ENCODE measurements at regions not wholly inside any gene's neighbourhood (a gene's known extent, or its start where the extent isn't known, plus 50 kb on each side); places are given as distances from the start of the nearest gene placed in this dataset.

DNA sequence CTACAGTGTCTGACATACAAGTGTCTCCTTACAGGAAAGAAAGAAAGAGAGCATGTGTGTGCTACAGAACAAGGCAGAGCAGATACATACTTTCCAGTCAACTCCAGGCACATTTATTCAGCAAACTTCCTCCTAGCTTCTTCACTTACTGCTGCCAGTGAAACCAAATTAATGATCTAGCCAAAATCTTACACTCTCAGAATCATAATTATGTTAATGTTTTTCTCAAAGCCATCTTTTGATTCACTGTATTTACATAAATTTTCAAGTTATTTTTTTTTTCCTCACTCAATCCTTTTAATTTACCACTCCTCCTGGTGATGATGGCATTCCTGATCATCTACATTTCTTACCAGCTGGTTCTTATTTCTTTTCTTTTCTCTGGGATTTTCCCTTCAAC lies 326.7 kb downstream of the IGSF11 start:
- Histone ChIP-seq H3K36me3 (ENCODE audit: control insufficient read depth in 2 of 2, insufficient read depth in 2 of 2, low read length in 2 of 2) (no peaks in the 10 kb centered on the region), H3K27ac (ENCODE audit: low read length) (no peak overlapping the region), H3K4me1 (ENCODE audit: control insufficient read depth, insufficient read depth, low read length) (no peaks in the 10 kb centered on the region), H3K9ac (ENCODE audit: low read length in 2 of 2) (no peak overlapping the region), H3K9me3 (ENCODE audit: control insufficient read depth in 2 of 2, low read length in 2 of 2) (no peaks in the 10 kb centered on the region), H3K27me3 (ENCODE audit: control insufficient read depth in 1 of 2, insufficient read depth in 2 of 2, low read length in 2 of 2) (no peaks in the 10 kb centered on the region), H3K4me3 (ENCODE audit: low read length in 2 of 2) (no peak overlapping the region)

DNA sequence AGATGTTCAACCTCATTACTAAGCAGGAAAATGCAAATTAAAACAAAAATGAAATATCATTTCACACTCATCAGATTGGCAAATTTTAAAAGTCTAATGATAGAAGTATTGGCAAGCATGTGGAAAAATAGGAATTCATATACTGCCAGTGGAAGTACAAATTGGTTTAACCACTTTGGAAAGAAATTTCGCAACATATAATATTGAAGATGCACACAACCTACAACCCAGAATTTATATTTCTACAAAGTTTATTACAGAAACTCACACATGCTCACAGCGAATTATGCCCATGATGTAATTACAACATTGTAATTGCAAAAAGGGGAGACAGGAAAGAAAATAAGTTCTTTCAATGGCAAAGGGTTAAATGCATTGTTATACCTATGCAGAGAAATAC lies 324.1 kb downstream of the IGSF11 start:
- Histone ChIP-seq H3K9ac (ENCODE audit: low read length in 2 of 2) (no peak overlapping the region), H3K4me3 (ENCODE audit: low read length in 2 of 2) (no peak overlapping the region), H3K27me3 (ENCODE audit: control insufficient read depth in 1 of 2, insufficient read depth in 2 of 2, low read length in 2 of 2) (no peaks in the 10 kb centered on the region), H3K36me3 (ENCODE audit: control insufficient read depth in 2 of 2, insufficient read depth in 2 of 2, low read length in 2 of 2) (no peaks in the 10 kb centered on the region), H3K4me1 (ENCODE audit: control insufficient read depth, insufficient read depth, low read length) (no peaks in the 10 kb centered on the region), H3K9me3 (ENCODE audit: control insufficient read depth in 2 of 2, low read length in 2 of 2) (no peaks in the 10 kb centered on the region), H3K27ac (ENCODE audit: low read length) (no peak overlapping the region)

DNA sequence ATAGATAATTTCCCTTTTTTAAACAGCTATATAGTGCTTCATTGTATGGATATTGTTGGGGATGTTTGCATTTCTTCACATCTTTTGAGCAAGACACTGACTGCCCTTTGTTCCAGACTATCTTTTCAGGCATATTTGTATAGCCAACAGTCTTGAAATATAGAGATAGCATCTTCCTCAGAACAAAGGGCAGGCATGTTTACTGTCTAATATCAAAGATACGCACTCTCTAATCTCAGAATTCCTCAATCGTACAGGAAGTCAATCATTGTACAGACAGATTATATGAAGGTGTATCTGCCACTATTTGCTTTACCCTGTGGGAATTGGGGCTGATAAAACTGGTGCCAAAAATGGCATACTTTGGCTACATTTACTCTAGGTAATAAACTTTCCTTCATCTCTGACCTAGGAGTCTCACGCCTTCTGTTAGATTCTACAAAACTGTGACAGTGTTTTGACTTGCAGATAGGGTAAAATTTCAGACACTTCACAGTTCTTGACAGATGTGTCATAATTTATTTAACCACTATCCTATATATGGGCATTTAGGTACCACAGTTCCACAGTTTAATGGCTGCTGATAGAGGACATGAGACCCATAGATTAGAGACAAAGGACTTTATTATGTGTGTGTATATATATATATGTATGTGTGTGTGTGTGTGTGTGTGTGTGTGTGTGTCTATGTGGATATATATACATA lies 321.0 kb downstream of the IGSF11 start:
- Histone ChIP-seq H3K9ac (ENCODE audit: low read length in 2 of 2) (no peak overlapping the region), H3K4me3 (ENCODE audit: low read length in 2 of 2) (no peak overlapping the region), H3K36me3 (ENCODE audit: control insufficient read depth in 2 of 2, insufficient read depth in 2 of 2, low read length in 2 of 2) (no peaks in the 10 kb centered on the region), H3K27ac (ENCODE audit: low read length) (no peak overlapping the region), H3K4me1 (ENCODE audit: control insufficient read depth, insufficient read depth, low read length) (no peaks in the 10 kb centered on the region), H3K9me3 (ENCODE audit: control insufficient read depth in 2 of 2, low read length in 2 of 2) (no peaks in the 10 kb centered on the region), H3K27me3 (ENCODE audit: control insufficient read depth in 1 of 2, insufficient read depth in 2 of 2, low read length in 2 of 2) (no peaks in the 10 kb centered on the region)

DNA sequence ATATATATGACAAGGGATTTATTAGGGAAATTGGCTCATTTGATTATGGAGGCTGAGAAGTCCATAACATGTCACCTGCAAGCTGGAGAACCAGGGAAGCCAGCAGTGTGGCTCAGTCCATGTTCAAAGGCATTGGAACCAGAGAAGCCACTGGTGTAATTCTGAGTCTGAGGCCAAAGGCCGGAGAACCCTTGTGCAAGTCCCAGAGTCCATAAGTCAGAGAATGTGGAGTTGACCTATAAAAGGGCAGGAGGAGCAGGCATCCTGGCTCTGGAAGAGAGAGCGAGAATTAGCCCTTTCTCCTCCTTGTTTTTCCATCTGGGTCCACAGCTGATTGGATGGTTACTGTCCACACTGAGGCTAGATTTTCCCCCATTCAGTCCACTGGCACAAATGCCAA lies 319.8 kb downstream of the IGSF11 start:
- Histone ChIP-seq H3K9me3 (ENCODE audit: control insufficient read depth in 2 of 2, low read length in 2 of 2) (no peaks in the 10 kb centered on the region), H3K4me1 (ENCODE audit: control insufficient read depth, insufficient read depth, low read length) (no peaks in the 10 kb centered on the region), H3K9ac (ENCODE audit: low read length in 2 of 2) (no peak overlapping the region), H3K36me3 (ENCODE audit: control insufficient read depth in 2 of 2, insufficient read depth in 2 of 2, low read length in 2 of 2) (no peaks in the 10 kb centered on the region), H3K27ac (ENCODE audit: low read length) (no peak overlapping the region), H3K4me3 (ENCODE audit: low read length in 2 of 2) (no peak overlapping the region), H3K27me3 (ENCODE audit: control insufficient read depth in 1 of 2, insufficient read depth in 2 of 2, low read length in 2 of 2) (no peaks in the 10 kb centered on the region)

DNA sequence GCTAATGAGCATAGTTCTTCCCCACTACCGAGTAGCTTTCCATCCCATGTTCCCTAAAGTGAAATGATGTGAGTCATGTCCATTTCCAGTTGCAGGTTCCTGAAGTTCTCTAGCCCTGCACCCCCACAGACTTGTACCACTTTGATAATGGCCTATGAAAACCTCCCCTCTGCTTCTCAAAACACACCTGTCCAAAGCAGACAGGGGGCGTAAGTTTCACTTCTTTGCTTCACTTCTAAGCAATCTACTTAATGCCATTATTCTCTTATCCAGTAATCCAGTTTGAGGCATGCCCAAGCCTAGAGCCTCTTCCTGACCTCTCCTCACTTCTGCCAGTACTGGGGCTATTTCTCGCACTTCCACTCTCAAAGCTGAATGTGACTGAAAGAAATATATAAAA lies 305.1 kb downstream of the IGSF11 start:
- H3K9me3 ChIP-seq (ENCODE audit: control insufficient read depth in 2 of 2, low read length in 2 of 2), result no peaks in the 10 kb centered on the region
- H3K36me3 ChIP-seq (ENCODE audit: control insufficient read depth in 2 of 2, insufficient read depth in 2 of 2, low read length in 2 of 2), result no peaks in the 10 kb centered on the region
- H3K4me1 ChIP-seq (ENCODE audit: control insufficient read depth, insufficient read depth, low read length), result no peaks in the 10 kb centered on the region
- H3K27ac ChIP-seq (ENCODE audit: low read length), result no peak overlapping the region
- no peak overlapping the region for H3K9ac ChIP-seq (ENCODE audit: low read length in 2 of 2)
- no peaks in the 10 kb centered on the region for H3K27me3 ChIP-seq (ENCODE audit: control insufficient read depth in 1 of 2, insufficient read depth in 2 of 2, low read length in 2 of 2)
- no peak overlapping the region for H3K4me3 ChIP-seq (ENCODE audit: low read length in 2 of 2)

DNA sequence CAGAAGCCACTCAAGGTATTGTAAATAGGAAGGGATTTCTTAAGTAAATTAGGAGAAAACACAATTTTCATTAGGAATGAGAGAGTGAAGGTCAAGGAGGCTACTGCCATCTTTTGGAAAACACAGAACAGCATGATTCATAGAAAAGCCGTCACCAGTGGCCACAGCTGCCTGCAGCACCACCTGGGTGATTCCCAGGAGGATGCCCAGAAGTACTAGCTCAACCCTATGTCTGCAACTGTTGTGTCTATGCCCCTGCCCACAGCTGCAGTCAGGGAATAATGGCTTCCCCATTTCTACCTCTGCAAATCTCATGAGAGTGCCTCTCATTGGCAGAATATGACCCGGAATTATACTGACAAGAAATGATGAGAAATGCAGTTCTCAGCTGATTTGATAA lies 300.0 kb downstream of the IGSF11 start:
- H3K4me1 ChIP-seq (ENCODE audit: control insufficient read depth, insufficient read depth, low read length), result no peaks in the 10 kb centered on the region
- no peak overlapping the region for H3K9ac ChIP-seq (ENCODE audit: low read length in 2 of 2)
- no peaks in the 10 kb centered on the region for H3K9me3 ChIP-seq (ENCODE audit: control insufficient read depth in 2 of 2, low read length in 2 of 2)
- H3K36me3 ChIP-seq (ENCODE audit: control insufficient read depth in 2 of 2, insufficient read depth in 2 of 2, low read length in 2 of 2), result no peaks in the 10 kb centered on the region
- no peak overlapping the region for H3K4me3 ChIP-seq (ENCODE audit: low read length in 2 of 2)
- no peaks in the 10 kb centered on the region for H3K27me3 ChIP-seq (ENCODE audit: control insufficient read depth in 1 of 2, insufficient read depth in 2 of 2, low read length in 2 of 2)
- H3K27ac ChIP-seq (ENCODE audit: low read length), result no peak overlapping the region

DNA sequence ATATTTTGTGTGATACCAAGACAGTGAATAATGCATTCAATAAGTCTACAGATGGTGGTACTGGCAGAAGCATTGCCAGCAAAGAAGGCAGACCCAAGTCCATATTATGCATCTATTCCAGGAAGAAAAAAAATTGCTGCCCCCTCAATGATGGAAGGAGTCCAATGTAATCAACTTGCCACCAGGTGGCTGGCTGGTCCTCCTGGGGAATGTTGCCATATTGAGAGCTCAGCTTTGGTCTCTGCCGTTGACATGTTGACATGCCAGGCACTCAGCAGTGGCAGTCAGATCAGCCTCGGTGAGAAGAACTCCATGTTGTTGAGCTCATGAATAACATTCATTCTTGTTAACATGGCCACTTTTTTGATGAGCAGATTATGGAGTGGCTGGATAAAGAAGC lies 298.5 kb downstream of the IGSF11 start:
- Histone ChIP-seq H3K9me3 (ENCODE audit: control insufficient read depth in 2 of 2, low read length in 2 of 2) (no peaks in the 10 kb centered on the region), H3K27ac (ENCODE audit: low read length) (no peak overlapping the region), H3K4me3 (ENCODE audit: low read length in 2 of 2) (no peak overlapping the region), H3K4me1 (ENCODE audit: control insufficient read depth, insufficient read depth, low read length) (no peaks in the 10 kb centered on the region), H3K36me3 (ENCODE audit: control insufficient read depth in 2 of 2, insufficient read depth in 2 of 2, low read length in 2 of 2) (no peaks in the 10 kb centered on the region), H3K9ac (ENCODE audit: low read length in 2 of 2) (no peak overlapping the region), H3K27me3 (ENCODE audit: control insufficient read depth in 1 of 2, insufficient read depth in 2 of 2, low read length in 2 of 2) (no peaks in the 10 kb centered on the region)

DNA sequence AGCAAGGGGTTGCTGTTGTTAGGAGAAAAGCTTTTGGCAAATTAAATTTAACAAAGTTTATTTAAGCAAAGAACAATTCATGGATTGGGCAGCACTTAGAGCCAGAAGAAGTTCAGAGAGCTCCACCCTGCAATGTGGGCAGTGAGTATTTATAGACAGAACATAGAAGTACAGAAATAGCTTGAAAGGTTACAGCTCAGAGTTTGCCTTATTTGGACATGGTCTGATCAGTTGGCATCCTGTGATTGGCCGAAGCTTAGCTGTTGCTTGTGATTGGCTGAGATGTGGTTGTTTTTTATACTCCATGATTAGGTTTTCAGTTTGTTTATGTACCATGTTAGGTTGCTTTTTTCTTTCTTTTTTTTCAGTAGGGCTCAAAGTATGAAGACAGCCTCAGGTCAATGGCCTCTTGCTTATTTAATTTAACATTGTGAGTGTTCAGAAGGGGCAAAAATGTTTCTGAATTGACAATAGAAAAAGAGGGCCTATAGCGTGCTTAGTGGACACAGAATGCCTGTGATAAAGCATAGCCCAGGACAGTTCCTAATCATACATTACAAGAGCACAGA lies 293.8 kb downstream of the IGSF11 start:
- Histone ChIP-seq H3K36me3 (ENCODE audit: control insufficient read depth in 2 of 2, insufficient read depth in 2 of 2, low read length in 2 of 2) (no peaks in the 10 kb centered on the region), H3K9ac (ENCODE audit: low read length in 2 of 2) (no peak overlapping the region), H3K9me3 (ENCODE audit: control insufficient read depth in 2 of 2, low read length in 2 of 2) (no peaks in the 10 kb centered on the region), H3K27ac (ENCODE audit: low read length) (no peak overlapping the region), H3K4me3 (ENCODE audit: low read length in 2 of 2) (no peak overlapping the region), H3K4me1 (ENCODE audit: control insufficient read depth, insufficient read depth, low read length) (no peaks in the 10 kb centered on the region), H3K27me3 (ENCODE audit: control insufficient read depth in 1 of 2, insufficient read depth in 2 of 2, low read length in 2 of 2) (no peaks in the 10 kb centered on the region)

DNA sequence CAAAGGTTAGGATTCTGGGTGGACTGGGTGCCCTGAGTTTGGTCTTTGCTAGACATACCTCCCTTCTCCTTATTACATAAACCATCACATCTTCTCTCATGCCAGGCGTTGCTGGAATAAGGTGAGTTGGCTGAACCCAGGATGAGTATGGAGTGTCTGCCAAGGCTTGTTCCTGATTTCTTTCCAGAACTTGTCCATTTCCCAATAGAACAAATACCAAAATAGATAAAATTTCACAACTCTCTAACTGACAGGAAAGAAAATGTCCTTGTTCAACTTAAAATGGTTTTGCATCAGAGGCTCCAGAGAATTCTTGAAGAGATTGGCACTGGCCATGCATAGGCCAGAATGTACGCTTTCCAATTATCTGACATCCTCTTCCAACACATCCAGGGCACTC lies 291.9 kb downstream of the IGSF11 start:
- Histone ChIP-seq H3K9ac (ENCODE audit: low read length in 2 of 2) (no peak overlapping the region), H3K27me3 (ENCODE audit: control insufficient read depth in 1 of 2, insufficient read depth in 2 of 2, low read length in 2 of 2) (no peaks in the 10 kb centered on the region), H3K36me3 (ENCODE audit: control insufficient read depth in 2 of 2, insufficient read depth in 2 of 2, low read length in 2 of 2) (no peaks in the 10 kb centered on the region), H3K27ac (ENCODE audit: low read length) (no peak overlapping the region), H3K4me3 (ENCODE audit: low read length in 2 of 2) (no peak overlapping the region), H3K4me1 (ENCODE audit: control insufficient read depth, insufficient read depth, low read length) (no peaks in the 10 kb centered on the region), H3K9me3 (ENCODE audit: control insufficient read depth in 2 of 2, low read length in 2 of 2) (no peaks in the 10 kb centered on the region)

DNA sequence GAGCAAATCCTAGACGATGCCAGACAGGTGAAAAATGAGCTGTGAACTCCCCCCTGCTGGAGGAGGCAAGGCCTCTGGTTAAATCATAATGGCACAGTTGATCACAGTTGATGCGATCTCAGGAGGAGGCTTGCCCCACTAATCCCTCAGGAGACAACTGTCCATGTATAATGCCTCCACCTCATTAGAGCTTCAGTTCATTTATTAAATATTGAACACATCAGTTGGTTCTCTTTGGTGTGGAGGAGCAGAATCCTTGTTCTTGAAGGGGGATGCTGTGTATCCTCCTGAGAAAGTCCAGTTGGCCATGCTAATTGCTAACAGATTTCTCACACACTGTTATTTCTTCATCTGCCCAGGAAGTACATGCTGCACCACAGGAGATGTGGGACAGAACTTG lies 290.5 kb downstream of the IGSF11 start:
- Histone ChIP-seq H3K9me3 (ENCODE audit: control insufficient read depth in 2 of 2, low read length in 2 of 2) (no peaks in the 10 kb centered on the region), H3K4me3 (ENCODE audit: low read length in 2 of 2) (no peak overlapping the region), H3K27me3 (ENCODE audit: control insufficient read depth in 1 of 2, insufficient read depth in 2 of 2, low read length in 2 of 2) (no peaks in the 10 kb centered on the region), H3K27ac (ENCODE audit: low read length) (no peak overlapping the region), H3K9ac (ENCODE audit: low read length in 2 of 2) (no peak overlapping the region), H3K36me3 (ENCODE audit: control insufficient read depth in 2 of 2, insufficient read depth in 2 of 2, low read length in 2 of 2) (no peaks in the 10 kb centered on the region), H3K4me1 (ENCODE audit: control insufficient read depth, insufficient read depth, low read length) (no peaks in the 10 kb centered on the region)

DNA sequence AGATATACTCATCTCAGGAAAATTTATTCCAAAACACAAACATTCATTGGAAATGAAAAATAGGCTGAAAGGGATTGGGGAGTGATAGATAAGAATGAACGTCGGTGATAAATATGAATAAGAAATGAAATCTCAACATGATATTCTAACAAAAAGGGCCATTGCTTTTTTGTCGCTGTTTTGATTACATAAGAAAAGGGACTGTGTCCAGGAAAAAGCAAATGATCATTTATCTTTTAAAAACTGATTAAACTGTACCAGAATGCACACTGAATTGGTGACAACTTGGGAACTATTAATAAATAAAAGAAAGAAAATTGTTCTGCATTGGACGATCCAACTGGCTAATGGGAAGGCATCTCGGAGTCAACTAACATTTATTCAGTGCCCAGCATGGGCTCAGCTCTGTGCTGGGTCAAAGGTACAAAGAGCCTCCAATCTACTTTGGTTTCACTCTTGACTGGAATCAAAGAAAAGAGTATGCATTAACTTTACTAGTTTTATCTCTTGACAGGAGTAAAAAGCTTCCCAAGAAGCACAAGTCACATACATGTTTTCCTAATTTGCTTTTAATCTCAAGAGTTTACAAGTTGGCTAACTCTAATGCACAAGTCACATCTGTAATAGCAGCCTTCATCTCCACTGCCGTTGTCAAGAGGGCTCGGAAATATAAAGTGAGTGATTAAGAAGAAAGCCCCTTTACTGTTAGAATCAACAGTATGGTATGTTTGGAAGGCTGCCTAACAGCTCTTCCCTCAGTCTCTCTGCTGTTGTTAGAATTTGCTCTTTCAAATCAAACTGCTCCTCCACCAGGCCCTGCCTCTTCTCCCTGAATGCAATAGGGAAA lies 280.0 kb downstream of the IGSF11 start:
- Histone ChIP-seq H3K9ac (ENCODE audit: low read length in 2 of 2) (no peak overlapping the region), H3K9me3 (ENCODE audit: control insufficient read depth in 2 of 2, low read length in 2 of 2) (peaks cover 0 to under 1% of the 10 kb centered on the region in 2 donors), H3K4me1 (ENCODE audit: control insufficient read depth, insufficient read depth, low read length) (no peaks in the 10 kb centered on the region), H3K27ac (ENCODE audit: low read length) (no peak overlapping the region), H3K27me3 (ENCODE audit: control insufficient read depth in 1 of 2, insufficient read depth in 2 of 2, low read length in 2 of 2) (no peaks in the 10 kb centered on the region), H3K36me3 (ENCODE audit: control insufficient read depth in 2 of 2, insufficient read depth in 2 of 2, low read length in 2 of 2) (no peaks in the 10 kb centered on the region), H3K4me3 (ENCODE audit: low read length in 2 of 2) (no peak overlapping the region)
